HG03469 (cell line): ENCODE measurements at regions not wholly inside any gene's neighbourhood (a gene's known extent, or its start where the extent isn't known, plus 50 kb on each side); places are given as distances from the start of the nearest gene placed in this dataset.

Experiments
- ATAC-seq: cut with Tn5 transposase; IDR thresholded peaks from one replicate; pipeline ENCODE4 v1.9.1; 2021; ENCODE audit warnings: mild to moderate bottlenecking, moderate library complexity, moderate number of reproducible peaks; ENCODE audit not compliant: unreplicated experiment

DNA sequence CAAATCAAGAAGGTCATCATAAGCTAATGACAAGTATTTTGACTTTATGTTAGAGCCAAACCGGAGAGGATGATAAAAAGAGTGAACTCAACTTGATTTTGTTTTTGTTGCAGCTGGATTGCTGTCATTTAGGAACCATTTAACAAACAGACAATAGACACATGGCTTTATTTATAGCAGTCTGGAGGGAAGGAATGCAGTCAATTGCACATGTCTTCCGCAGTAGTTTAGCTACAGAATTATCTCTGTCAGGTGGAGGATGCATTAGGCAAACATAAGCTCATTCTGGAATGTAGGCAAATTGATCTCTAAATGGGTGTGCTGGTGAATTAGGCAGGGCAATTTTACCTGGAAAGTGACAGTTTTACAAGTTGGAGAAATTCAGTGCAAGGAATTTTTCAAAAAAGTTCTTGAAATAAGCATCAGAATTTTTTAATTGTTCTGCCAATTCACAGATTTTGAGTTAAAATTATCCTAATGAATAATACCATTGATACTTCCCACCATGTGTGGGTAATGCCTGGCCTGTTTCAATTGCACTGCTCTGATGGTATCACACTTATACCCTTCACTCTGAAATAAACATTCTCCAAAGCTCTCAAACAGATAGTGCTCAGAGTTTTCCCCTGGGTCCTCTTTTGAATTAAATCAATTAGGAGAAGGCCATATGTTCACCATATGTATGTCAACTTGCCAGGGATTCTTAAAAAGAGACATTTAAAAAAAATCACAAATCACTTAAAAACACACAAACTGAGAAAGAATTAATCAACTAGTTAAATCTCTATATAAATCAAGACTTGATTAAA lies 318.3 kb downstream of the NDFIP2 start:
- no peak for ATAC-seq

DNA sequence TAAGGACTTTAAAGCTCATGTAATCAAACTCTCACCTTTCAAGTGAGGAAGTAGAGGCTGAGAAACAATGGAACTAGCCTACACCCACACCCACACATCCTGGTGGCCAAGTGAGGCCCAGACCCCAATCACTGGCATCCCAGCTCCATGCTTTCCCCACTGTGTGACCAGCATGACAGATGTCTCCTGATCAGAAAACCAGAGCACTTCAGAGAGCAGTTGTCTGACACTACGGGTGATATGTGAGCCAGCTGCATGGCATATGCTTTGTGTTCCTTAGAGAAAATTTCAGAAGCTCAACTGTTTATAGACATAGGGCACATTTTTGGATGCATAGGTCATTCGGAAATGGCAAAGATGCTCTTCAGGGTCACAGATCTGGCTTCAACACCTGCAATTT lies 315.2 kb downstream of the NDFIP2 start:
- no peak for ATAC-seq

DNA sequence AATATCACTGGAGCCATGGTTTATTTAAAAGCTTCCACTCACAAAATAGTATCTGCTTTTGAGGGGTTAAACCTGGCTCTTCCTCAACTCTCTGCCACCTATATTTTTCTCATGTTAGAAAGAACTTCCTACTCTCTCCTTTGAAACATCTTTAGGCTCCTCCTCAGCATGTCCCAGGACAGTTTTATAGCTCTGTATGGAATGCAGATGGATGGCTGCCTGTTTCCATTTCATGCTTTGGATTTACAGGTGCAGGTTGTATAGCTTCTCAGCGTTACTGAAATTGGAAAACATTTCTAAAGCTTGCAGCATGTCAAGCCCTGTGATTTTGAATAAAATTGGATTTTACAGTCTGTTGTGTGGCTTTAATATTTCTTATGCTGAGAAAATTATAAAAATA lies 314.0 kb downstream of the NDFIP2 start:
- no peak for ATAC-seq

DNA sequence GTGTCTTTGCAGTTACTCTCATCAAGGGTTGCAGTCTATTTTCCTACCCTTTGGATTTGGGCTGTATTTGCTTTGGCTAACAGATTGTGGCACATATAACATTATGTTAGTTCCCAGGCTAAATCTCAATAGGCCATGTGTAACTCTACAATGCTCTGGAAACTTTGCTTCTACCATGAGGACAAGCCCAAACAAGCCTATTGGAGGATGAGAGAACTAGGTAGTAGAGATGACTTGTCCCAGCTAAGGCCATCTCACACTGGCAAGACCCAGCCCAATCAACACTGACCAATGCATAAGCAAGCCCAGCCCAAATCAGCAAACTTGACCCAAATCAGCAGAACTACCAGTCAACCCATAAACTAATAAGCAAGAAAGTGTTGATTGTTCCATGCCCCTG lies 311.8 kb downstream of the NDFIP2 start:
- ATAC-seq: no peak

DNA sequence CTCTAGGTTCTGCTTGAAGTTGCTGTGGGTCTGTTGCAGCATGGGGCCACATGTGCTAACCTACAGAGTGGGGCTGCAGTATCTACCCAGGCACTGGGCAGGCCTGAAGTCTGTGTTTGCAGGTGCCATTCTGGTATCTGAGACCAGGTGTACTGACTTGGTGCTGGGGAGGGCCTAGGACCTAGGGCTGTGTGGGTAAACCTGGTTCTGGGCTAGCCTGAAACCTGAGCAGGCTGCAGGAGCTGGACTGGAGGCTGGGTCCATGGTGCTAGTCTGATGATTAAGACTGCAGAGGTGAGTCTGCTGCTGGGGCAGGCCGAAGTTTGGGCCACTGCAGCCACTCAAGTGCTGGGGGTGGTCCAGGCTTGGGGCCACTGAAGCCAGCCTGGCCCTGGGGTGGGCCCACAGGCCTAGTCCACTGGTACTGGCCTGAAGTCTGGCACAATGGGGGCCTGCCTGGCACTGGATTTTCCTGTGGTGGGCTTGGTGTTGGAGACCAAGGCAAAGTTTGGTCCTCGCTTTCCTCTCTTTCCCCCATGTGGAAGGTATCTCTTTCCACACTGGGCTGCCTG lies 310.6 kb downstream of the NDFIP2 start:
- ATAC-seq: no peak

DNA sequence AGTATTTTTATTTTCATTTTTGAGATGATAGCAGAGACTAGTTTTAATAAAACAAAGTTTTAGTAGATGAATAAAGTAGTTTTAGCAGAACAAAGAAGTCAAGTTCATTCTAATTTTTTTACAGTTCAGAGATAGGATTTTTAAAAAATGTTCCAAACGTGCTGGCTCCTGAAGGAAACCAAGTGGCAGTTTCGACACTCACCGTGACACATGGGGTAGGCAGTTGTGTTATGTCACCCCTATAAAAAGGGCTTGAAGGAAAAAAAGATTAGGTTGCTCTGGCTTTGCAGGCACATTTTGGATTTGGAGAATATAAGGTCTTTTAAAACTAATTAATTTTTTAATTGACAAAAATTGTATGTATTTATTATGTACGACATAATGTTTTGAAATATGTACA lies 305.2 kb downstream of the NDFIP2 start:
- ATAC-seq: no peak

DNA sequence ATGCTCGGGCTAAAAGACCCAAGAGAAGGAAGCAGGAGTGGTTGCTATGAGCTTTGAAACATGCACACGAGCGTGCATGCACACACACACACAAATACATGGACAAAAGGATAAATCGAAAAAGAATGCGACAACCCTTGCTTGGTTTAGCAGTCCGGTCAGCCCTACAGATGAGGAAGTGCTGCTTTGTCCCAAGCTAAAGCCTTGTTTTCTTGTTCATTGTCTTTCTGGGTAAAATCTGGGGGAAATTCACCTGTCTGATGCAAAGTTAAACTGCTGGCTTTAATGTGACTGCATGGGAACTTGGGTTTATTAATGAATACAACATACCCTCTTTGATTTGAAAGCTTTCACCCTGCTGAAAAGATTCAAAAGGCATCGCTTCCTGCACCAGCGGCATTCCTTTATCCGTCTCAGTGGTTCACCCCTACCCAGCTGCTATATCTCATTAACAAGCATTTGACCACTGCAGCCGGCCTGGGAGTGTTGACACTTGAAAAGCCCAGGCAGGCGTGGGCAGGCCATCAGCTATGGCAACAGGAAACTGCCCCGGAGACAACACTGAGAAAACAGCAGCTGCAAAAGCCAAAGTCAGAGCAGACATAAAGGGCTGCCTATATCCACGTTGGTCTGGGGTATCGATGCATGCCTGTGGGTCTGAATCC lies 301.7 kb downstream of the NDFIP2 start:
- no peak for ATAC-seq

DNA sequence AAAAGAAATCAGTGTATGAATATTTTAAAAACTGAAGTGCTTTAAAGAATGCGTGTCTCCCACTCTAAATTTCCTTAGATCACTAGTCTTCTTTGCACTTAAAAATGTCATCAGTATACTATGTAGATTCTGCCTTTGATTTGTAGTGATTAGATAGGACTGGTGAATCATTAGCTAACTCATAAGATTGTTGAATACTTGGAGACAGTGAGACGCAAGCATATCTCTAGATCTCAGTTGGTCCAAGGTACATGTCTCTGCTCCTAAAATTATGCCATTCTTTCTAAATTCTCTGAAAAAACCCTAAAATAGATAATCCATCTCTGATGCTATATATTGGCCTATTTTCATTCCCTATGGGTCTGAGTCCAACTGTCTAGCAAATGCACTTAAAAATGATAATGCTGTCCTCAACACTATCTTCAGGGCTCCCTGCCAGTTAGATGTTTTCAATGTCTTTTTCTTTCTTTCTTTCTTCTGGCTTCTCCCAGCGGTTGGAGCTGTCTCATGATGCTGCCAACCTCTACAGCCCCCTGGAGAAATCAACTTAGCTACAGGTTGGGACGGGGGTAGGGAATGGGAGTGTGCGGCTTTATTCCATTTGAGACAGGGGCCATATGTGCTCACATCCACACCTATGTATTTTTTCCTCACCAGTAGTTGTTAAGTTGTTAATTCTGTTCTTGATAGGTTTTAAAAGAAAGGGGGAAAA lies 301.0 kb downstream of the NDFIP2 start:
- no peak for ATAC-seq

DNA sequence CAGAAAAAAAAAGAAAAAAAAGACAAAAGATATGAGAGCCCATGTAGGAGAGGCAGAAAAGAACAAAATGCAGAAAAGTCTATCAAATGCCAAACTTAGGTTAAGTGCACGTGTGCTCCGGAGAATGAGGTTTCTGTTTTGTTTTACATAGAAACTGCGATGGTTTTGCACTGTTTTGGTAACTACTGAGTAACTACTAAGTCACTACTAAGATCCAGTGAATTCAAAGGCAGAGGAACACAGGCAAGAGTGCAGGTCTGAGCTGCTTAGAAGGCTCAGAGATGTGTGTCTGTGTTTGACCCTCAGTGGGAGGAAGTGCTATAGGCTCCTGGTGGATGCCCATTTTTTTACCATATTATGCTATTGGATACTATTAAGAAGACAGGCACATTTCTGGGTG lies 299.3 kb downstream of the NDFIP2 start:
- no peak for ATAC-seq

DNA sequence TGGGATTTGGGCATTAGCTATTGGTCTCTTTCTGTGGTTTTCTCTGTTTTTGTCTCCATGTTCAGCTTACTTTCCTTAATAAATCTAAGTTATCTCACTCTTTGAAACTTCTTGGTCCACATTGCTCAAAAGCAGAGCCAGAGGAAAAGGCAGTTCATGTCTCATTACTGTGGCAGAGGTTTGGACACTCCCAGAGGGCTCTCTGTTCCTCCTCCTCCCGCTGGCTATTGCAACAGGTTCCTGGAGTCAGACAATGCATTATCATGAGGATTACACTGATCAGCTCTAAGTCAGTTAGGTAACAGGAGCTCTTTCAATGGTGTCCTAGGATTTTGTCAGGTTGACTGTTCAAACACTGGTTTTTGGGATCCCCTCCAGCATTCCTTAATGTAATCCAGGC lies 298.8 kb downstream of the NDFIP2 start:
- no peak for ATAC-seq

DNA sequence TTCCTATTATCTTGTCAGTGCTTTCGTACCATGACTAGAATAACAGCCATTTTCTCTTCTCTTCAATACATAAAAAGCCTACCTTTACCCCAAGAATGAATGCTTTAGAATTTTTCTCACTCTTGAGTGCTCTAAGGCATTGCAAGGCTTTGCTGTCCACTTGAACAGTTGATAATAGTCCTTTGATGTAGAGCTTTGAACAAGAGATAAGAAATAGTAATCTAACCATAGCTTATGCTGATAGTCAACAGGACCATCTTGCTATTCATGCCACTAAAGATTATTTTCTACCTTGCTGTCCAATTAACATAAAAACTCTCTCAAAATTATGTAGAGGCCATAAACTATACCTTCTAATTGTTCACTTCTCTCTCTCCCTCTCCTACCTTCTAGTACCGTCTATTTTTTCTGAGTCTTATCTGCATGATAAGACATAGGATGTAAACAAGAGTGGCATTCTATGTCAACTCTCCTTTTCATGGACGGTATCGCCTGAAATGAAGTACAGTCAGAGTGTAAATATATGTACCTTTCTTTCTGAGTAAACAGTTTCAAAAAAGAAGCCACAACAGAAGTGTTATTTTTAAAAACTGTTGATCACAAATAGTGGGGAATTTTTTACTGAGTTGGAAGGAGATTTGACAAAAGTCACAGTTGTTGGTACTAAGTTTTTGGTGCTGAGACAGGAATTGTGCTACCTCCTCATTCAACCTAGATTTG lies 297.9 kb downstream of the NDFIP2 start:
- ATAC-seq: no peak

DNA sequence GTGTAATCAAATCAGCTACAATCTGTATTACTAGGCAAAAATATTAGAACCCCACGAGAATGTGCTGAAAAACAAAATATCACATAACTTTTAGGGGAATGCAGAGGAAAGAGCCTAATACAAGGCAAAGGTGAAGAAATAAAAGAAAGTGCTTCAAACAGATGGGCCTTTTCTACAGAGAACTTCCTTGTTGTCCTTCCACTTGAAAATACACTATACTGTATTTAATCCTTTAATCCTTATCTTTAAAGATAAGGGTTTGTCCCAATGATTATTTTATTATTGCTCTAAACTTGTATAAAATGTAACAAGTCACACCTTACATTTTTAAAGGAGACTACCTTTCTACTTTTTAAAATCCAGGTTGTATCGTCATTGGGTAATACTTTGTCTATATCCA lies 296.5 kb downstream of the NDFIP2 start:
- ATAC-seq: no peak

DNA sequence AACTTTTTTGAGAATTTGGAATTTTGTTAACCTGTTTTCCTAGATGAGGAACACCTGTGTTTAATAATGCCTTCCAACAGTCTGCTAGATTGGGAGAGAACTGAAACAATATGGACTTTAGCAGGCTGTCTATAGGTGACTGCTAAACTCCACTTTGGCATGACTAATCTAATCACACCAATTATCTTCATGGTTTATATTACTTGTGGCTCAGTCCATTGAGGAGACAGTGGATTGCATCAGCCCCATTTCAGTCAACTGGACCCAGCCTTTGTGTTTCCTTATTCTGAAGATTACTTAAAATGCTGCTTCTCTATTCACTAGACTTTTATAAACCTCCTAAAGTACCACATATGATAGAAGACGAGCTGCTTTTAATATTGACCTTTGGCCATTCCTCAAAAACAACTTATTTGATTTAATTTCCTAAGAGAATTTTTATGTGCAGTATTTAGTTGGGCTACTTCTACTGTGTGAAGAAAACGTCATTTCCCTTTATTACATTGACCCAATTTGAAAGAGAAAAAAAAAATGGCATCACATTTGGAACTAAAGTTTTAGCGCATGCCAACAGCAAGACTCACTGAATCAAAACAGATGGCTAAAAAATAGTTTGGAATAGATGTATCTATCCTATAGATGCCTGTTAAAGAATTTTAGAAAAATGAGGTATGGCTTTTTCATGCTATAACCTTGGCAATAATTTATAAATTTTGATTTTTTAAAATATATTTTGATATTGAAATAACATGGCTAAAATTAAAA lies 295.8 kb downstream of the NDFIP2 start:
- ATAC-seq: no peak

DNA sequence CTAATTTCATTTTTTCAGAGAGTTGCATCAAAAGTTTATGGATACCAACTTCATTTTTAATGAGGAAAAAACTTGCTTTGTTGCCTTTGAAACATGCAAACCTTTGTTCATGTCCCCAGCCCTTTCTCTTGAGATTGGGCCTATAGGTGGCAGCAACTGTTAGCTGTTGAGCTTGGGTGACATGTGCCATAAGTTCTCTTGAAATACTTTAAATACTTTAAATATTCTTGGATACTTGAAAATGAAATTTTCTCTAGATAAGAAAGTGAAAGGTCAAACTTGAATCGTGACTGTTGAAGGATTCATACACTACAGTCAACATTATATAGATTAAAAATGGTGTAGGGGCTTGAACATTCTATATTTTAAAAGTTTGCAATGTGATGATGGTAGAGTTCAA lies 294.9 kb downstream of the NDFIP2 start:
- no peak for ATAC-seq

DNA sequence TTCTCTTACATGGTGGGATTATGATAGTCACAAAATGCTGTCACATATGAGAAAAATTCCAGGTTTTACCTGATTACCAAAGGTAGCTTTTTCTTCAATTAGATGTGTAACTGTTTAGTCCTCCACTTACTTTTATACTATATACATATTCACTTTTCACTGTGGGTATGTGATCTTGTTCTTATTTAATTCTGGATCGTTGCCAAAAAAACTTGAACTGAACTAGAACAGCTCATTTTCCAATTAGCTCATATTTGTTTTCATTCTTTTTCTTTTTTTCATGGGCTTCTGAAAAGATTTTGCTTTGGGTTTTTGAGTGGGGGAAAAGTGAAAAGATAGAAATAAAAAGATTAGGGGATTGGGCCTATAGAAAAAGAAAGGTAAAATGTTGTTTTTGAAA lies 291.9 kb downstream of the NDFIP2 start:
- ATAC-seq: no peak

DNA sequence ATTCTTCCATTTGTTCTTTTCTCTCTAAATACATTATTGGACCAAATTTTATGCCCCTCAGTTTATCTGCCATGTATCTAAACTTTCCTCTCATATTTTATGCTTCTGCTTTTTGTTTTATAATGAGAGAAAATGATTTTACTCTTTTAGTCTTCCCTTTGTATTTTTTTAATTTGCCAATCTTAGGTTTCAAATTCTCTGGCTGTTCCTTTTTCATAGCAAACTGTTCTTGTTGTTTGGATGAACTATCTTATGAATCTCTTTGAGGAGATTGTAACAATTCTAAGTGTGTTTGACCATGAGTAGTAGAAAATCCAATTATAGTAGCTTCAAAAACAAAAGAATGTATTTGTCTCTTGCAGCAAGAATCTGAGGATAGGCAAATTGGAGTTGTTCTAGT lies 290.5 kb downstream of the NDFIP2 start:
- no peak for ATAC-seq

DNA sequence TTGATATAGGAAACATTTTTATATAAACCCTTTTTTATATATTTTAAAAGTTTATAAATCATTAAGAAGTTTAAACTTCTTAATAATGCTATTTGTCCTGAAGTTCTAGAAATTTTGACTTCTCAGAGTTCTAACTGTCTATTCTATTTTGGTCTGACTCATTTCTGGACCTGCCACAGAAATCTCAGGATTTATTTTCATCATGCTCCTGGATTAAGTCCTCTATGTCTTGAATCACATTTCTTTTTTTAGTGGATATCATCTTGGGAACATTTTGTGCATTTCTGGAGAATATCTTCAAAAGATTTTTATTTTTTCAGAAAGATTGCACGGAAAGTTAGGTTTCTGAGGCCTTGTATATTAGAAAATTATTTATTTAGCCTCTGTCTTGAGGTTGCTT lies 289.1 kb downstream of the NDFIP2 start:
- no peak for ATAC-seq

DNA sequence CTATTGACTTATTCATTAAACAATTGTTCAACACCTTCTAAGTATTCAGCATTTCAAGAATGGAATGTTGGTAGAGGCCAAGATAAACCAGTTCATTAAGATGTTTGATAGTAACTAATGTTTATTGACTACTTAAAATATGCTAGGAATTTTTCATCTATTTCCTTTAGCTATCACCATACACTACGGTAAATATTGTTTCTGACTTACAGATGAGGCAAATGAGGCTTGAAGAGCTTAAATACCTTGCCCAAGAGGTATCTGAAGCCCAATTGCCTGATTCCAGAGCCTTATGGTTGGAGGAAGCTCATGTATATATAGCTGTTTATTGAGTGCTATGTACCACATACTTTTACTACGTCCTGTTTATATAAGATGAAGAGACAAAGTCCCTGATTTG lies 286.2 kb downstream of the NDFIP2 start:
- ATAC-seq: no peak

DNA sequence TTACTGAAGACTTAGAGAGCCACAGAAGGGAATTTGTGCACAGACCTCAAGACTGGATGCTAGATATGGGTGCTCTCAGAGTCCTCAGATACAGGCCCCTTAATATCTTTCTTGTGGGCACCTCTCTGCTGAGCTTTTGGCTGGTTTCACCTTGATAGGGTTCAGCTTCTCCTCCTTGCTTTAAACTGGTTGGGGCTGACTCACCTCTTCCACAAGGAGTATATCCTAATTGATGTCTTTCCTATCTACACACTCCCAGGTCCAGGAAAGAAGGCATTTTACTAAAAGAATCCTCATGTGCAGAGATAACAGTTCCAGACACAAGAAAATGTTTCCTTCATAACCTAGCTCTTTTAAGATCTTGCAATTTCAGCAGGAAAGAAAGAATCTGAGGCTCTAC lies 284.4 kb downstream of the NDFIP2 start:
- ATAC-seq: no peak

DNA sequence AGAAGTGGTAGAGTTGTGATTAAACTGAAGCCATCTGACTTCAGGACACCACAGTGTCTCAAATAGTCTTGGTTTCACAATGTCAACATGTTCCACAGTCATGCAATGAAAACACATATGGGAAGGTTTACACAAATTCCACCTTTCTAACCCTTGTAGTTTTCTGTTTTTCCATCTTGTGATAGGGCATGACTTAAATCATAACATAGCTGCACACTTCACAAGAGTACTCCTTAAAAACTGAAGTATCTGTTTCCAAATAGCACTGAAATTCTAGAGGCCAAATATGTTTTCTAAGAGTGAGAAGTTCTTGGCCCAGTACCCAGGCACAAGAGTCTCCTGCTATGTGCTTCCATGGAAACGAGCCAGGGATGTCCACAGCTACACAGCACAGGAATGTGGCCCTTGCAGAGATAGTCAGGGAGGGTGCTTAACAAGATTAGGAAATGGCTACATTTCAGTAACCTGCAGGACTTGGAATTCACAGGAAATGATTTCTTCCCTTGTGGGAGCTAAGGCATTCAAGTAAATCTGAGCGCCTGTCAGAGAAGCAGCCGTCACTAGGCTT lies 269.1 kb downstream of the NDFIP2 start:
- ATAC-seq: no peak
